ENCODE measurements at regions not wholly inside any gene's neighbourhood (a gene's known extent, or its start where the extent isn't known, plus 50 kb on each side); places are given as distances from the start of the nearest gene placed in this dataset.

DNA sequence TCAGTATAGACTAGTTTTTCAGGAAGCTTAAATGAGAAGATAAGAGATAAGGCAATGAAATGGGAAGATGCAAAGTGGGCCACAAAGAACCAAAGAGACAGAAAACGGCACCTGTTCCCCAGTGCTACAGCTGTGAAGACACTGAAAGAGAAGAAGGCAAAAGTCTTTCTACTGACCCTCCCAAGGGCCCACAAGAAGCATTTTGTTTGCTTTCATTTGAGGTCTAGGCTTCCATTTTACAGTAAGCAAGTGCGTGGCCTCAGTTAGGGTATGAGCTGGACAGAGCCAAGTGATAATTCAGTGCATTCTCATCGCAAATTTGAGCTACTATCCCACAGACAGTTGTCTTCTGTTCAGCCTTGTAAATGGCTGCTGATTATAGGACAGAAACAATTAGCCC, 53.4 kb upstream of the STK17B start:
- no peak for DNase-seq

DNA sequence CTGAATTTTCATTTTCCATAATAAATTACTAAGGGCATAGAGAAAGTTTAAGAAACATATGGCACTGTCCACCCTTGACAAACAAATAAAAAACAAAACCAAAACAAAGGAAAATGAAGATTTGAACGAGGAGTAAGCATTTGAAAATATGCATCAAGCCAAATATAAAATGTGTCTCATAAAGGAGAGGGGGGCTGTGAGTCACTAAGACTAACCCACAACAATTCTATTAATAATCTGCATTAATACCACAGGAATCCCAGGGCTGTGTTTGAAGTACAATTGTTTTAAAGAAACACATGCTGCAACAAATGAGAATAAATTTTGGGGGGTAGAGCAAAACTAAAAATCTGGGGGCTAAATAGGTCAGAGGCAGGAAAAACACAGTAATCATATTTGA, 53.8 kb upstream of the STK17B start:
- no peak for DNase-seq

DNA sequence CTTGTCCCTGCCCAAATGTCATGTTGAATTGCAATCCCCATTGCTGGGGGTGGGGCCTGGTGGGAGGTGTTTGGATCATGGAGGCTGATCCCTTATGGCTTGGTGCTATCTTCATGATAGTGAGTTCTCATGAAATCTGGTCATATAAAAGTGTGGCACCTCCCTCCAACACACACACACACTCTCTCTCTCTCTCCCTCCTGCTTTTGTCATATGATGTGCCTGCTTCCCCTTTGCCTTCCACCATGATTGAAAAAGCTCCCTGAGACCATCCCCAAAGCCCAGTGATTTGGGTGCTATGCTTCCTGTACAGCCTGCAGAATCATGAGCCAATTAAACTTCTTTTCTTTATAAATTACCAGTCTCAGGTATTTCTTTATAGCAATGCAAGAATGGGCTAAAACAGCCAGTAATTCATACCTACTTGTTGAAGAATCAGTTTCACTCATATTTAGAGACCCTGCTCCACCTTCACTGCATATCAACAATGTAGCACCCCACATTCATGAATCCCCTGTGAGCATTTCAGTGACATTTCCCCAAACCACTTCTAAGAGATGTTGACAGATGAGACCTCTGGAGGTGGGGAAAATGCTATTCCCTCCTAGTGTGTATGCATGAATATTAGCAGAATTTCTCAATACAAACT, 54.8 kb upstream of the STK17B start:
- no peak for DNase-seq

DNA sequence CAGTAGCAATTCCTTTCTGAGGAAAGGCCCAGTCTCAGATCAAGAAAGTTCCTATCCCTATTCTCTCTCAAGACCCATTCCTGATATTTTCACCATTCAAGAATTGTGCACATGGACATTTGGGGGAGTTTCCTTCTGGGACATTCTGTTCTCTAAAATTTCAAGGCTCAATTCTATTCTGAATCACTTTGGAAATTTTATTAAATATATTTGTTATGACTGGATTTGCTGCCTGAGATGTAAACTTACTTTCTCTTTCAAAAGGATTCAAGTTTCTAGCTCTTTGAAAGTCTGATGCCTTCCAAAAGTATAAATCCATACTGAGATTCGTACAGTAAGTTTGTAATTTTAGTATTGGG, 55.3 kb upstream of the STK17B start:
- no peak for DNase-seq

DNA sequence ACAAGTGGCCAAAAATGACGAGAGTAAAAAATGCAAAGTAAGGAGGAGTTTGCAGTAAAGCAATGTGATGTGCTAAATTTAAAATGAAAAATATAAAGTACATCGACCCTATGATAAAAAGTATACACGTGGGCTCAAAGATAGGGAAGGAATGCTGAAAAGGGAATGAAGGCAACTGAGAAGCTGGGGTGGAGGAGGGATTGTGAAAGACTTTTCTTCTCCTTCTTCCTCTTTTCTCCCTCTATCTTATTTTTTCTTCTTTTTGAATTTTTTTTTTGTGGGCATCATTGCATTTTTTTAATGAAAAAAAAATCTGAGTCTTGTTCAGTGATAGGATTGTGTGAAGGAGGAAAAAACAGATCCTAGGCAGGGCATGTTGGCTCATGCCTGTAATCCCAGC, 57.6 kb upstream of the STK17B start:
- DNase-seq = no peak

DNA sequence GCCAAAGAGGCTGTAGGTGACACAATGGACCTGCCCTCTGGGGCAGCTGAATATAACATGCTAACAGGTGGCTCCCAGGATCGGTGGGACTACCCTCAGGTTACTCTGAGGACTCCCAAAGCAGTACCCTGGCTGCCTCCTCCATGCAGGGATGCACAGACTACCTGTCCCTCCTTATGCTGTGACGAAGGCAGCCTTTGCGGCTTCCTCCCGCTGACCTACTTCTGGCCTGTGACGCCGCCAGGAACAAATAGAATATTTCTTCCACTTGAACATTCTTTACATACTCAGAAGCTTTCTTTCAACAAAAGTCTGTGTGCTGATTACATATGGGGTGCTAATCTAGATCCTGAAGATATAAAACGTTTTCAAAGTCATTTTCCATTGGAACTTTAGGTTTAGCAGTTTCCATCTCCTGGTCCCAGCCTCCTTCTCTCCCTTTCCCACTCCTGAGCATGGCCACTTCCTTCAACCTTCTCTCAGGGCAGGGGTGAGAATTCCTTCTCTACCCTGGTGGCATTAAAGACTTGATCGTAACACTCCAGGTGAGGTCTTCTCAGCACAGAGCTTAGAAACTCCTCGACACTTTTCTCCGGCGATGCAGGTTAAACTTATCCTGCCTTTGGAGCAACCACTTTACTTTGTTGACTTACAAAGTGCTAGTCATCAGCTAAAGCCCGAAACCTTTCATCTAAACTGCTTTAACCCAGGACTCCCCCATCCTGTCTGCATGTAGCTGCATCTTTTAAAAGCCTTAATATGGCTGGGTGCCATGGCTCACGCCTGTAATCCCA, 58.9 kb upstream of the STK17B start:
- DNase-seq = no peak

DNA sequence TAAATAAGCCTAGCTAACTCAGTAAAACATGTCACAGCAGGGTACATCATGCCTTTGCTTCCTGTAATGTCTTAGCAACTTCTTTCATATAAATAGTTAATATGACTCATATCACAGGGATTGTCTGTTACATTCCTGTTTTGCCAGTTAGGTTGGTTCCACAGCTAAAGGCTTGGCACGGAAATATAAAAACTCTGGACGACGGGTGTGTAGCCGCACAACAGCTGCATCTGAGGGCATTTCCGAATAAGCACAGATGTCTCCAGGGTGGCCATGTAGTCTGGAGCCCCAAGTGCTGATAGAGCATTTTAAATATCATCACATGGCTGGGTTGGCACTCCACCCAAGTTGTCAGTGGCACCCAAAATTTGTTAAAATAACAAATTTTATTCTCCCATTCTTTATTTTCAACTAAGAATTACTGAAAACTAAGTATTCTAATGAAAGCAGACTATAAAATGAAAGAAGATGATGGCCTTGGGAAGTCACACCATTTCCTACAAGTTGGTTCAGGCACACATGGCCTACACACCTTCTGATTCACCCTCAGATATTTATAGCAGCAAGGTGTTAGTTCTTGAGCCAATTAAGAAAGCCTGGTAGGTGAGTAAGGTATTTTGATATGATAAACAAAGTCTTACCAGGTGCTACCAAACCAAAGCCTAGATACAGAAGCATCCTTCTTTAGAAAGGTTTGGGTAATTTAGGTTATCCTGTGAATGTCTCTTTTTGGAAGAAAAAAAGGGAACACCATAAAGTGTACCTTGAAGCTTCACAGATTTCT, 61.8 kb upstream of the STK17B start:
- DNase-seq = no peak

DNA sequence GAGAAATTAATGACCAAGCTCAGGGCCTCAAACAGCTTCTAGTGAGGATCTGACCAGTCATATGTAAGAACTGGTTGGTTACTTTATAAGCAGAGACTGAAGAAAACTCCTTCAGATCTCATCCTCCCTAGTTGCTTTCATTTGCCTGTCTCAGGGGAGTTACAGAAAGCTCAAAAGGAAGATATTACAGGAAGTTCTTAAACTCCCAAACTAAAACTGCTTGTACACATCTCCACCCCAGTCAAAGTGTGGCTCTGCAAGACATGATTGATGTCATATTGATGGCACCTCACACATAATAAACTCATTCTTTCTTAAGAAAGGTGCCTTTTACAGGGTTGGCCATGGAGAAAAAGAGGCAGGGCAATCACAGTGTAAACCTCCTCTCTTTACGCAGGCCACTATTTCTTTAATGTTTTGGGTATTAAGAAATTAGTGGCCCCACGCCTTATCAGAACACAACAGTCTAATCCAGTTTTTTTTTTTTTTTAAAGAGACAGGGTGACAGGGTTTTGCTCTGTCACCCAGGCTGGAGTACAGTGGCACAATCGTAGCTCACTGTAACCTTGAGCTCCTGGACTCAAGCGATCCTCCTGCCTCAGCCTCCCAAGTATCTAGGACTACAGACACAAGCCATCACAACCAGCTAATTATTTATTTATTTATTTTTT, 62.6 kb upstream of the STK17B start:
- DNase-seq = no peak

DNA sequence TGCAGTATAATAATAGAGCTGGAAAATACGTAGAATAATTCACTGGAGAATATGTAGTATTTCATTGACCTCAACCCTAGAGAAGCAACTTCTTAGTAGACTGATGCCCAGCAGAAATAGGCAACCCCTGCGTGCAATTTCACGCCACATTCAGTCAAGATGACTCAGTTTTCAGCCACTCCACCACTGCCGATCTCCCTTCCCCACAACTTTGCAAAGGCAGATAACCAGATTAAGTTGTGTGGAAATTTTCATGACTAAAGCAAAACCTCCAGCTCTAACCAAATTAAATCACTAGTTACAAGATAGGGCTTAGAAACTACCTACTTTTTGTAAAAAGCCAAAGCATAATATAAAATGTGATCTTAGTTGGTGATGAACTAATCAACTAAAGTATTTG, 63.3 kb upstream of the STK17B start:
- peak; percentile 44 for DNase-seq

DNA sequence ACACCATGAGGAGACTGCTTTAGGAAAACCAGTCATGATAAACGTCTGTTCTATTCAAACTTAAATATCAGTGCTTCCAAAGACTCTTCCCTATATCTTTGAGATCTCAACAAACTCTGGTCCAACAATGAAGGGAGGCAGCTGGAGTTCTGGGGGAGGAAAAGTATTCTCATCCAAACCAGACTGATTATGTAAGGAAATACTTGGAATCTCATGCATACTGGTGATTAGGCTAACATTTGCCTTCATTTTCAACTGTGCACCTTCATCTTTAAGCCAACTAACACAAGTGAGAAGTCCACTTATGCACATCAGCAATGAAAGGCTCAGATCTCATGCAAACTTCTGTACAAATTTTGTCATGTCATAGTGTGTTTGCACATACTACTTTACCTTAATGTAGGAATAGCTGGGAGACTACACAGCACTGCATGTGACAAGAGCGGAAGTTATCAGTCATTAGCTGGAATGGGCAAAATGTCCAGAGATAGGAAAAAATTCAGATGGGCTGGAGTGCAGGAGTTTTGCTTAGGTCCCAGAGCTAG, 67.5 kb upstream of the STK17B start:
- no peak for DNase-seq

DNA sequence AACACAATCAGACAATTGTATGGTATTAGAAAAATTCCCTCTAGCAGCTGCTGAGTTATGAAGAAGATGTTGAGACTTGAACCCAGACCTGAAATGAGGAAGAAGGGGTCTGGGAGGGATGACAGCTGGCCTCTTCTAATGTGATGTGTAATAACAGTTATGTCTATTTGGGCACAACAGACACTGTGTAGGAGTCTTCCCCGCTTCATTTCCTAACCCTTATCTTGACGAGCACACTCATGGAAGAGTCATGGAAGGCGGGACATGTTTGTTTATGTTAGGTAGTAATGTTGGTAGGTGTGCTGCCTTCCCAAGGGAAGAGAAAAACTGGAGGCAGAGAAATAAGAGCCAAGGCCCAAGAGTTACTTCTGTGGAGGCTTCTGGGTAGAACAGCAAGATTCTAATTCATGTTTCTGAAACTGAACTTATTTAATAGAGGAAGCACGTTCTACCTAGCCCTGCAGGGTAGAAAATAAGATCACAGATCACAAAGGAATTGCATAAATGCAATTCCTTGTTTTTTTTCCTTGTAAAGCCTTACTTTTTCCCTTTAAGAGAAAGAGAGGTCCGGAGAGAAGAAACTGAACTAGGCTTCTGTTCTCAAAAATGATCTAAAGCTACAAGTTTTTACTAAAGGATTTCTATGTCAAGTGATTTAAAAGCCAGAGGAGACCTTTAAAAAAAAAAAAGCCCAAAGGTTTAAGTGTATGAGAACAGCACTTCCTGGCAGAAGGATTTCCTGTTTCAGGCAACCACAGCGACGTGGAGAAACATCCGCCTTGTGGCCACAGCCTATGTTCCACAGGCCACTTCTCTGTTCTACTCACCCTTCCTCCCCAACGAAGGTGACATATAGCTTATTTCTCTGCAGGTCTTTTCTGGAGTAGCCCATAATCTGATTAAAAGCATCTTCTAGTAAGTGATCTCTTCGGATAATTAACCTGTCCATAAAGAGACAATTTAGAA, 68.5 kb upstream of the STK17B start:
- peak; percentile 65 for DNase-seq

DNA sequence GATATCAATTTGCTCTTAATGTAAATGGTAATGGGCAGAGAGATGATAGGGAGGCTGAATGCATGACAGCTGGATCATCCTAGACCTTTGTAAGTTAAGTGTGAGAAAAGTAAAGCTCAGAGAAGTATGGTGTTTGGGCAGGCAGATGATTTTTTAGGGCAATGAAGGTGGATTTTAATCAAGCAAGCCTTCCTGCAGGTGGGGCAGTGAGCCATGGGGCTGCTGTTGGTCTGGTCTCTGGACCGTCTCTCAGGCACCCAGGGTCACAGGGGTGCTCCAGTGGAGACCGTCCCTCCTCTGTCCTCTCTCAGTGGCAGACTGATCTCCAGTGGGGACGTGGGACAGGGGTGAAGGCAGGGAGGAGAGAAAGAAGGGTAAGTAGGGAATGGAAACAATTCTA, 69.8 kb upstream of the STK17B start:
- DNase-seq = no peak

DNA sequence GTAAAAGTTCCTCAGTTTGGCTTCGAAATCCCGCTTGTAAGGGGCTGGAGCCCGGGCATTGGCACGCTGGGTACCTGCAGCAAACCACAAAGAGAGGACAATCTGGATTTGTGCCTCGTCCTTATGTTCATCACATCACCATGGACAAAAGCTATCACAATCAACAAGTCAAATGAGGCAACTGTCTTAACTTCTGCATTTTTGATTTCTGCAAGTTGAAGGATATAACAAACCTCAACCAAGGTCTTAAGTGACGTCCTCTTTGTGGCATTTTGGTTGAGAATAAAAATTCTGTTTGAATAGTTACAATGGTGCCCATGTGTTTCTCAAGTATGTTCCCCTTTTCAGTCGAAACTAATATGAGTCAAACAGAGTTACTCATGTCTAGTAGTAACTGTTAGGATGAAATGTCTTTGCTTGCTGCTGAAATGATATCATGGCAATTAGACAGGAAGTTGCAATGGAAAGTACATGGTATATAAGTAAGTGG, 70.8 kb upstream of the STK17B start:
- no peak for DNase-seq

DNA sequence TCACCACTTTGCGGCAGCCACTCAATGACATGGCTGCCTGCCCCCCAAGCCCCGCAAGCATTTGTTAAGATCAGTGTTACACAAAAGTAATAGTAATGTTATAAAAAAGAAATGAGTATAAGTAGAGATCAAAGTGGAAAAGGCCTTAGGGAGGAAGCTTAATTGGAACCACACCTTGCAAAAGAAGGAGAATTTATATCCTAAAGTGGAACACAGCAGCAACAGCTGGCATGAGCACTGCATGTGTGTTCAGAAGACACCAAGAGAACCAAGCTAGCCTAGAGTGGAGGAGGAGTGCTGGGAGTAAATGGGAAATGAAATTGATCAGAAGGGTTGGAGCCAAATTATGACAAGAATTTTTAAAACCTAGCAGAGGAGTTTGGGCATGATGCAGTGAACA, 73.1 kb upstream of the STK17B start:
- no peak for DNase-seq

DNA sequence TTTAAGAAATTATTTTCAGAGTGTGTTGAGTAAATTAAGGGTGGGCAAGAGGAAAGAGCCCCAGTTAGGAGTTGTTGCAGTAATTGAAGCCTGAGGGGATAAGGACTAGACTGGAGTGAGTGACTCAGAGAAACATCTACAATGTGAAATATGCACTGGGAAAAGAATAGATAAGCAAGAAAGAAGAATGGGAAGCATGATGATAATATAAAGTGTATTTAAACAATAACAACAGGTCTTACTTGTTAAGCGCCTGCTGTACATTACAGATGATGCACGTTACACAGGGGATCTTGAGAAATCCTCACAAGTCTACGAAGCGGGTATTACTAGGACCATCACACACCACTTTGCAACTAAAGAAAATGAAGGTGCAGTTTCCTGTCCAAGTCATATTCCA, 73.6 kb upstream of the STK17B start:
- no peak for DNase-seq

DNA sequence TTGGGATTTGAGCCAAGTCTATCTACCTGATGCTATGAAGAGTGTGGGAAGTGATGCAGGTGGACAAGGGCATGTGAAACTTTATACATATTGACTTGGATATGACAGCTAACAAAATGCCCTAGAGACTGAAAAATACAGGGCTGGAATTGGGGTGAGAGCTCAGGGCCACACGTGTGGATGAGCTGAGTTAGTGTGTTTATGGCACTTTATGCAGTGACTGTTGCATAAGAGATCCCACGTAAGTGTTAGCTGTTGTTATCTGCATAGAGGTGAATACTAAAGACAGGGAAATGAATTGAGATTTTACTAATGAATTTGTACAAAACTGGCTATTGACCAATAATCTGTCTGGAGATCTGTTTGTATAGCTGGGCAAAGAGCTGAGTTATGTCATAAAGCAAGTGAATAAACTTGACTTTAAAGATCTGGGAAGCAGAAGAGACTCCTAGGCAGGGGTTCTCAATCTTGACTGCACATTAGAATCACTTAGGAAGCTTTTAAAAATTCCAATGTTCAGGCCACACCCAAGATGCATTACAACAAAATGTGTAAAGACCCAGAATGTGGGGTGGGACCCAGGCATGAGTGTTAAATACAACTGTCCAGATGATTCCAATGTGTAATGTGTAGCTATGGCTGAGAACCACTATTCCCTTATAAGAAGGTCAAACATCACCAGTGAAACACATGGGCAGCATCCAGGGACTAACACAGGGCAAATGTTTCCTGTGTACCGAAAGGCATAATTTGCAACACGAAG, 74.2 kb upstream of the STK17B start:
- DNase-seq = no peak

DNA sequence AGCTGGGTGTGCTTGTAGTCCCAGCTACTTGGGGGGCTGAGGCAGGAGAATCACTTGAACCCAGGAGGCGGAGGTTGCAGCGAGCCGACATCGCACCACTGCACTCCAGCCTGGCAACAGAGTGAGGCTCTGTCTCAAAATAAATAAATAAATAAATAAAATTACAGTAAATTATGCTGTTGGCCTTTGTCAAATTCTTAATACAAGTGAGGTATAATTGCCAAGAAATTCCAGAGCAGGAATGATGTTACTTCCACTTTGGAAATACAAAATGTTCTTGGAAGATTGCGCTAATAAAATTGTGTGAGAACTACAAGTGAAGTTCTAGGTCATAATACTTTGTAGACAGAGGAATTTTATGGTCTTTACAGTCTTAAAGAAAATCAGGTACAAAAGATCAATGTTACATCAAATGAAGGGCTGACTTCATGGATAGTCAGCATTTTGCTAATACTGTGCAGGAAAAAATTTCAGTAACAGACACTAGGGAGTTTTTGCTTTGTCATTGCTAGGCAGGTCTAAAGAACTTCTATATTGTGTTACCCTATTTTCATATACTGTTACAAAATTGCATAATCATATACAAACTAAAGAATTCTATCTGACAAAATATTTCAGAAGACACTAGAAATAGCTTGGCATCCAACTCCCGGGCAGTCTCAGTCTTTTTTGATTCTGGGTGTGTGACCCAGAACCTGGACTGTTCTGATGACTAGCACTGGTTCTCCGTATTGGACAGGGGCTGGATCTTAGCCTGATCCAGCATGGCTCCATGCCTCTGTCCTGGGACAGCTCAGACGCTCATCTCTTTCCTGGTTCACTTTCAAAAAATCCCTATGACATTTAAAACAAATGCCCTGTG, 76.0 kb upstream of the STK17B start:
- no peak for DNase-seq

DNA sequence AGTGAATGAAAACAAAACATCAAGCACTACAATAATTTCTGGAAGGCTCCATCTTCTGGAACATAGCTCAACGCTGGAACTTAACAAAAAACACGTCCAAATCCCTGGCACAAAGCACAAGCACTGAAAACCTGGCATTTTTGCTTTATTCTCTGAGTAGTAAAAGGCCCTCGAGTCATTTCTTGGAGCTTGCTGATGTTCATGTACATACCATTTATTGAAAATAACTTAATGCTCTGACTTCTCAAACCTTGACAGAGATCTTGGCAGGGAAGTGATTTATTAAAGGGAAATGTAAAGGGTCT, 76.5 kb upstream of the STK17B start:
- no peak for DNase-seq

DNA sequence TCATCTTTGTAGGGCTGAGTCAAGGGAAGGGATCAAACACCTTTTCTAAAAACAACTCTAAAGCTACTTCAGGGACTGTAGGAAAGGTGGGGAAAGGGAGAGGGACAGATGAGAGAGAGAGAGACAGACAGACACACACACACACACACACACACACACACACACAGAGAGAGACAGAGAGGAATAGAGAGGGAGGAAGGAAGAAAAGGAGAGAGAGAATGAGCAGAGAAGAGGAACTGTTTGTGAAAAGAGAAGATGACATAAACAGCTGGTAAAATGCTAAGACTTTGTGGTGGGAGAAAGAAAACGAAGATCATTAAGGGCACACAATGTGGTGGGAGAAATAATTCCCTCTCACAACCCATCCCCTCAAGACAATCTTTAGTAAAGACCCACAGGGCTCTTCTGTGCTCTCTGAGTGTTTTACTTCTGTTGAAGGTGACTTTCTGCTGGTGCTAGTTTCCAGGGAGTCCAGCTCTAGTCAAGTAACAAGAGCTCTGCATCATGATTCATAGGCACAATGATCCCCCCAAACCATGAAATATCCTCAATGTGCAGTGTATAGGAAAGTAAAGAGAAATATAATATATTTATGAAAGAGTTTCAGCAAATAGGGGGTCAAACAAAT, 77.2 kb upstream of the STK17B start:
- no peak for DNase-seq

DNA sequence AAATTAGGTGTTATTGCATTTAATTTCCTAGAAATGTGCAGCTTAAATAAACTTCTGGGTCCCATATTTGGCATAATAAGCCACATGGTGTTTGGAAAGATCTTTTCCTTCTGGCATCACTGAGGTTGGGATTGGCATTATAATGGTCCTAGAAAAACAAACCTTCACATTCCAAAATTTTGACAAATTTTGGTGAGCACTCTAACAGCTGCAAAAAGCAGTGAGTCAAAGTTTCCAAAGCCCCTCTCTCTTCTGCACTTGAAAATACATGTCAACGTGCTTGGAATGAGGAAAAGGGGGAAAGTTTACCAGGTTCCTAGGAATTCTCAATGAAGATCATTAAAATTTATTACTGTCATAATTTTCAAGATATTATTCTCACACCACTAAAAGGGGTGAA, 77.8 kb upstream of the STK17B start:
- DNase-seq = no peak
